A549 (cell line): ENCODE measurements at regions not wholly inside any gene's neighbourhood (a gene's known extent, or its start where the extent isn't known, plus 50 kb on each side); places are given as distances from the start of the nearest gene placed in this dataset.

Source experiments
- ATAC-seq, 2 experiments: fragments of 200-7000 bp in 1 of 2; fragments of >200 bp in 1 of 2; cut with Nextera tagmentation in 1 of 2; cut with Tn5 transposase in 1 of 2; 3 replicates each; pipeline versions ENCODE4 v1.8.0 to v1.9.1; 2018 to 2020; ENCODE audit warnings: mild to moderate bottlenecking in 1 of 2, moderate library complexity in 1 of 2
- CTCF ChIA-PET: fragments of 300-600 bp; sonication (Branson Sonifier 250); formaldehyde crosslinking; extraction: SDS; loops from one replicate; lab custom pipeline; 2021; ENCODE audit warnings: antibody characterized with exemption, inconsistent platforms; lab: Yijun Ruan, JAX
- POLR2A ChIA-PET: fragments of 350-600 bp; formaldehyde crosslinking; extraction: SDS; loops from one replicate; lab custom pipeline; 2021; ENCODE audit warnings: antibody characterized with exemption, inconsistent platforms; lab: Yijun Ruan, JAX
- DNase-seq, 2 experiments: peaks; one replicate each; pipeline versions ENCODE4 v3.0.0 to v3.0.0-alpha.2; 2011 to 2016; ENCODE audit warnings: low read depth in 1 of 2, low spot score in 1 of 2
- FAIRE-seq: peaks from 2 replicates; lab custom pipeline; 2011; peaks lifted over from hg19 to GRCh38; lab: Jason Lieb, UNC
- H3K27ac ChIP-seq, 2 experiments: fragments of >200 bp; sonication (Bioruptor Twin); formaldehyde crosslinking; 3 replicates each; pipeline ENCODE4 v1.5.1; 2016 to 2017
- H3K4me1 ChIP-seq: fragments of >200 bp; sonication (Bioruptor Twin); formaldehyde crosslinking; 3 replicates; pipeline ENCODE4 v1.6.1; 2016
- H3K4me2 ChIP-seq: fragments of >200 bp; sonication (Bioruptor Twin); formaldehyde crosslinking; 3 replicates; pipeline ENCODE4 v1.6.1; 2016
- H3K4me3 ChIP-seq: fragments of >200 bp; sonication (Bioruptor Twin); formaldehyde crosslinking; 3 replicates; pipeline ENCODE4 v1.5.1; 2016
- H3K9me3 ChIP-seq: fragments of >200 bp; sonication (Bioruptor Twin); formaldehyde crosslinking; 3 replicates; pipeline ENCODE4 v1.6.1; 2016
- BHLHE40 ChIP-seq: IDR thresholded peaks from 2 replicates; pipeline ENCODE4 v1.6.1; 2012; ENCODE audit warnings: low read depth, low read length, inconsistent platforms
- CBX8 ChIP-seq: fragments of 200-600 bp; sonication (generic); IDR thresholded peaks from 2 replicates; pipeline ENCODE4 v1.6.1; 2016
- CHD2 ChIP-seq: fragments of 150-350 bp; IDR thresholded peaks from 2 replicates; pipeline ENCODE4 v1.6.1; 2014; ENCODE audit warnings: low read length; ENCODE audit not compliant: partially characterized antibody
- EHMT2 ChIP-seq: fragments of 200-600 bp; sonication (generic); IDR thresholded peaks from 2 replicates; pipeline ENCODE4 v1.6.1; 2016; ENCODE audit warnings: antibody characterized with exemption, low read depth, mild to moderate bottlenecking, moderate library complexity
- ESRRA ChIP-seq: fragments of 150-350 bp; IDR thresholded peaks from 2 replicates; pipeline ENCODE4 v1.6.1; 2014; ENCODE audit warnings: mild to moderate bottlenecking, low read length, borderline replicate concordance
- FOSB ChIP-seq: fragments of 250-450 bp; sonication (Bioruptor Pico); IDR thresholded peaks from 2 replicates; pipeline ENCODE4 v1.5.0; 2020; ENCODE audit warnings: mild to moderate bottlenecking, moderate library complexity
- GATA3 ChIP-seq: IDR thresholded peaks from 2 replicates; pipeline ENCODE4 v1.6.1; 2012; ENCODE audit warnings: borderline replicate concordance
- HOXB13 ChIP-seq: fragments of 250-450 bp; sonication (Bioruptor Pico); IDR thresholded peaks from 2 replicates; pipeline ENCODE4 v1.5.0; 2020; ENCODE audit warnings: low read depth, mild to moderate bottlenecking, moderate library complexity
- JUNB ChIP-seq: fragments of >200 bp; sonication (Bioruptor Twin); formaldehyde crosslinking; IDR thresholded peaks from 2 replicates; pipeline ENCODE4 v1.6.1; 2016
- KDM1A ChIP-seq: fragments of 200-600 bp; sonication (generic); IDR thresholded peaks from 2 replicates; pipeline ENCODE4 v1.6.1; 2016; ENCODE audit warnings: low read depth, mild to moderate bottlenecking
- KDM5A ChIP-seq: fragments of 200-600 bp; sonication (generic); IDR thresholded peaks from 2 replicates; pipeline ENCODE4 v1.6.1; 2016; ENCODE audit warnings: antibody characterized with exemption, mild to moderate bottlenecking
- MAZ ChIP-seq: fragments of 150-350 bp; IDR thresholded peaks from 2 replicates; pipeline ENCODE4 v1.6.1; 2014; ENCODE audit warnings: antibody characterized with exemption, low read depth, low read length, borderline replicate concordance
- MYC ChIP-seq: IDR thresholded peaks from 2 replicates; pipeline ENCODE4 v1.6.1; 2012; ENCODE audit warnings: mild to moderate bottlenecking, inconsistent platforms, low read length, improper control_type of control experiment, borderline replicate concordance
- NFE2L2 ChIP-seq: fragments of 150-350 bp; conservative IDR thresholded peaks from 2 replicates; pipeline ENCODE4 v1.6.1; 2014; ENCODE audit warnings: low read length
- NR3C1 ChIP-seq: fragments of >200 bp; sonication (Bioruptor Twin); formaldehyde crosslinking; IDR thresholded peaks from 3 replicates; pipeline ENCODE4 v1.6.1; 2017
- PHF8 ChIP-seq: fragments of 200-600 bp; sonication (generic); IDR thresholded peaks from 2 replicates; pipeline ENCODE4 v1.6.1; 2016; ENCODE audit warnings: low read depth, mild to moderate bottlenecking, antibody characterized with exemption, moderate library complexity, borderline replicate concordance
- POLR2A ChIP-seq: IDR thresholded peaks from 2 replicates; pipeline ENCODE4 v1.6.1; 2012; ENCODE audit warnings: mild to moderate bottlenecking, low read length
- POLR2AphosphoS2 ChIP-seq: conservative IDR thresholded peaks from 2 replicates; pipeline ENCODE4 v1.6.1; 2012; ENCODE audit warnings: low read length, improper control_type of control experiment, inconsistent platforms
- RFX5 ChIP-seq: fragments of 450-650 bp; IDR thresholded peaks from 2 replicates; pipeline ENCODE4 v1.7.1; 2014; ENCODE audit warnings: antibody characterized with exemption, mild to moderate bottlenecking, moderate library complexity
- TFCP2L1 ChIP-seq: fragments of 250-450 bp; sonication (Bioruptor Pico); IDR thresholded peaks from 2 replicates; pipeline ENCODE4 v1.5.0; 2021; ENCODE audit warnings: mild to moderate bottlenecking
- USF2 ChIP-seq: fragments of 450-650 bp; IDR thresholded peaks from 2 replicates; pipeline ENCODE4 v1.6.1; 2014; ENCODE audit warnings: antibody characterized with exemption
- ZSCAN20 ChIP-seq: fragments of 250-450 bp; sonication (Bioruptor Pico); IDR thresholded peaks from 2 replicates; pipeline ENCODE4 v1.8.0; 2022; ENCODE audit warnings: mild to moderate bottlenecking, moderate library complexity
- WGBS: methylation state at CpG from one replicate; pipeline ENCODE4 v1.1.6; 2017; ENCODE audit errors: missing lambda C conversion rate; 5-methylcytosine and 5-hydroxymethylcytosine counted together
- TF ChIP-seq, protein P1 (sequence below): fragments of 150-350 bp; IDR thresholded peaks from 2 replicates; pipeline ENCODE4 v1.6.1; 2014; ENCODE audit warnings: low read depth, mild to moderate bottlenecking, low read length
- TF ChIP-seq, protein P2 (sequence below): fragments of >200 bp; sonication (Bioruptor Twin); formaldehyde crosslinking; IDR thresholded peaks from 2 replicates; pipeline ENCODE4 v1.6.1; 2016

- TF ChIP-seq, protein P1, sequence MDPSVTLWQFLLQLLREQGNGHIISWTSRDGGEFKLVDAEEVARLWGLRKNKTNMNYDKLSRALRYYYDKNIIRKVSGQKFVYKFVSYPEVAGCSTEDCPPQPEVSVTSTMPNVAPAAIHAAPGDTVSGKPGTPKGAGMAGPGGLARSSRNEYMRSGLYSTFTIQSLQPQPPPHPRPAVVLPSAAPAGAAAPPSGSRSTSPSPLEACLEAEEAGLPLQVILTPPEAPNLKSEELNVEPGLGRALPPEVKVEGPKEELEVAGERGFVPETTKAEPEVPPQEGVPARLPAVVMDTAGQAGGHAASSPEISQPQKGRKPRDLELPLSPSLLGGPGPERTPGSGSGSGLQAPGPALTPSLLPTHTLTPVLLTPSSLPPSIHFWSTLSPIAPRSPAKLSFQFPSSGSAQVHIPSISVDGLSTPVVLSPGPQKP, result no peak
- TF ChIP-seq HOXB13 (CRISPR knock-in tag) (no peak), CBX8 (no peak), FOSB (no peak)
Observed at GRCh38 chr4:19329077-19329476, 922.6 kb upstream of the SLIT2 start (continued).

- DNase-seq (no peak), ATAC-seq (no peak), FAIRE-seq (no peak)
- no peak overlapping the region for H3K27ac ChIP-seq
- H3K4me2 ChIP-seq, result no peak overlapping the region
- ChIA-PET POLR2A (no interaction called here), CTCF (no interaction called here)
- H3K4me1 ChIP-seq, result no peaks in the 10 kb centered on the region
- WGBS, result 0% methylated on average over 1 of the region's 1 CpG
- H3K9me3 ChIP-seq, result no peaks in the 10 kb centered on the region
- TF ChIP-seq RFX5 (no peak), USF2 (no peak), EHMT2 (no peak), TFCP2L1 (CRISPR knock-in tag) (no peak), JUNB (no peak), ZSCAN20 (CRISPR knock-in tag) (no peak), MYC (no peak), POLR2A (no peak), PHF8 (no peak), NR3C1 (no peak), POLR2AphosphoS2 (no peak), GATA3 (no peak), ESRRA (no peak), NFE2L2 (no peak), CHD2 (no peak), KDM1A (no peak), MAZ (no peak), KDM5A (no peak)
- TF ChIP-seq, protein P2, sequence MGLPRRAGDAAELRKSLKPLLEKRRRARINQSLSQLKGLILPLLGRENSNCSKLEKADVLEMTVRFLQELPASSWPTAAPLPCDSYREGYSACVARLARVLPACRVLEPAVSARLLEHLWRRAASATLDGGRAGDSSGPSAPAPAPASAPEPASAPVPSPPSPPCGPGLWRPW, result no peak
- no peak overlapping the region for H3K4me3 ChIP-seq
Observed at GRCh38 chr4:19327364-19327763, 924.3 kb upstream of the SLIT2 start.

GRCh38 chr4:19324184-19324583, 927.5 kb upstream of the SLIT2 start:
- no peak for DNase-seq
- H3K4me2 ChIP-seq, result no peak overlapping the region
- no peaks in the 10 kb centered on the region for H3K4me1 ChIP-seq
- TF ChIP-seq JUNB (no peak), BHLHE40 (no peak), FOSB (no peak), USF2 (no peak)
- TF ChIP-seq, all 56 proteins: peak for 0
- FAIRE-seq (no peak), ATAC-seq (no peak)
- ChIA-PET POLR2A (no interaction called here), CTCF (no interaction called here)
- Histone ChIP-seq H3K9me3 (no peaks in the 10 kb centered on the region), H3K27ac (no peak overlapping the region), H3K4me3 (no peak overlapping the region)
